ENCODE measurements at regions not wholly inside any gene's neighbourhood (a gene's known extent, or its start where the extent isn't known, plus 50 kb on each side); places are given as distances from the start of the nearest gene placed in this dataset.
"Not testable (repeated sequence)": the region's sequence is repeated elsewhere in the genome, so short reads cannot be mapped to it uniquely, and the experiment has no call there.

GRCh38 chr10:121371836-121372235 is 226.4 kb downstream of the FGFR2 start:
- no peak for DNase-seq (ENCODE audit: low read depth)
- no peak overlapping the region for H3K4me3 ChIP-seq (ENCODE audit: low read depth, low read length)
- no peak for TF ChIP-seq CTCF (IDR thresholded peaks at IDR 0.05; ENCODE audit: insufficient read depth, low read depth, low read length, missing control alignments)

- DNase-seq (ENCODE audit: low read depth), result no peak
- no peak for TF ChIP-seq CTCF (IDR thresholded peaks at IDR 0.05; ENCODE audit: insufficient read depth, low read depth, low read length, missing control alignments)
- H3K4me3 ChIP-seq (ENCODE audit: low read depth, low read length), result no peak overlapping the region
Measured at GRCh38 chr10:121373411-121373810, 224.8 kb downstream of the FGFR2 start.

- no peak for DNase-seq (ENCODE audit: low read depth)
- TF ChIP-seq CTCF (IDR thresholded peaks at IDR 0.05; ENCODE audit: insufficient read depth, low read depth, low read length, missing control alignments), result no peak
- H3K4me3 ChIP-seq (ENCODE audit: low read depth, low read length), result no peak overlapping the region
Measured at GRCh38 chr10:121374121-121374520, 224.1 kb downstream of the FGFR2 start.

GRCh38 chr10:121375172-121375571 is 223.1 kb downstream of the FGFR2 start:
- H3K4me3 ChIP-seq (ENCODE audit: low read depth, low read length), result no peak overlapping the region
- DNase-seq (ENCODE audit: low read depth), result no peak
- no peak for TF ChIP-seq CTCF (IDR thresholded peaks at IDR 0.05; ENCODE audit: insufficient read depth, low read depth, low read length, missing control alignments)

- TF ChIP-seq CTCF (IDR thresholded peaks at IDR 0.05; ENCODE audit: insufficient read depth, low read depth, low read length, missing control alignments), result no peak
Measured at GRCh38 chr10:121378251-121378801, 219.9 kb downstream of the FGFR2 start.

GRCh38 chr10:121379013-121379412 is 219.2 kb downstream of the FGFR2 start:
- H3K4me3 ChIP-seq (ENCODE audit: low read depth, low read length), result no peak overlapping the region
- no peak for DNase-seq (ENCODE audit: low read depth)
- no peak for TF ChIP-seq CTCF (IDR thresholded peaks at IDR 0.05; ENCODE audit: insufficient read depth, low read depth, low read length, missing control alignments)

More at GRCh38 chr10:121378251-121378801, 219.9 kb downstream of the FGFR2 start:
- DNase-seq (ENCODE audit: low read depth), result no peak
- no peak overlapping the region for H3K4me3 ChIP-seq (ENCODE audit: low read depth, low read length)

- H3K4me3 ChIP-seq (ENCODE audit: low read depth, low read length), result no peak overlapping the region
- TF ChIP-seq CTCF (IDR thresholded peaks at IDR 0.05; ENCODE audit: insufficient read depth, low read depth, low read length, missing control alignments), result no peak
- DNase-seq (ENCODE audit: low read depth), result no peak
Measured at GRCh38 chr10:121380211-121380610, 218.0 kb downstream of the FGFR2 start.

- H3K4me3 ChIP-seq (ENCODE audit: low read depth, low read length); DNase-seq (ENCODE audit: low read depth): not testable (repeated sequence)
Measured at GRCh38 chr10:121382029-121382520, 216.2 kb downstream of the FGFR2 start.

Measured in GM12865 (cell line).